Neural cell (in vitro differentiated cells): ENCODE measurements at regions not wholly inside any gene's neighbourhood (a gene's known extent, or its start where the extent isn't known, plus 50 kb on each side); places are given as distances from the start of the nearest gene placed in this dataset.

Experiments
- H2AFZ ChIP-seq: fragments of 200-600, 300-800 bp; sonication (generic), shearing (Covaris generic); 2 replicates; pipeline ENCODE4 v1.6.0; 2014; ENCODE audit warnings: low read depth, mild to moderate bottlenecking, antibody characterized with exemption, low read length, moderate library complexity
- H3F3A ChIP-seq: fragments of 200-600 bp; shearing (Covaris generic); 2 replicates; pipeline ENCODE4 v1.6.1; 2016; ENCODE audit warnings: mild to moderate bottlenecking, moderate library complexity, mixed read lengths, antibody characterized with exemption, low read length; ENCODE audit not compliant: insufficient read depth, poor library complexity, severe bottlenecking
- H3K27ac ChIP-seq: fragments of 200-600, 300-800 bp; sonication (generic), shearing (Covaris generic); 2 replicates; pipeline ENCODE4 v1.5.1; 2014; ENCODE audit warnings: mild to moderate bottlenecking, low read length, moderate library complexity
- H3K27me3 ChIP-seq: fragments of 300-800, 200-600 bp; sonication (generic), shearing (Covaris generic); 2 replicates; pipeline ENCODE4 v1.6.0; 2014; ENCODE audit warnings: mild to moderate bottlenecking, low read depth, low read length, moderate library complexity; ENCODE audit not compliant: insufficient read depth
- H3K36me3 ChIP-seq: fragments of 300-800, 200-600 bp; sonication (generic), shearing (Covaris generic); 2 replicates; pipeline ENCODE4 v1.5.1; 2014; ENCODE audit warnings: mild to moderate bottlenecking, antibody characterized with exemption, low read length, moderate library complexity; ENCODE audit not compliant: insufficient read depth
- H3K4me2 ChIP-seq: fragments of 300-800, 200-600 bp; sonication (generic), shearing (Covaris generic); 2 replicates; pipeline ENCODE4 v1.6.0; 2014; ENCODE audit warnings: mild to moderate bottlenecking, low read length
- H3K4me3 ChIP-seq: fragments of 300-800, 200-600 bp; sonication (generic), shearing (Covaris generic); 2 replicates; pipeline ENCODE4 v1.5.1; 2014; ENCODE audit warnings: mild to moderate bottlenecking, low read length, moderate library complexity
- H3K79me2 ChIP-seq: fragments of 200-600 bp; shearing (Covaris generic); replicated peaks from 2 replicates; pipeline ENCODE4 v1.6.0; 2014; ENCODE audit warnings: mild to moderate bottlenecking, low read length, moderate library complexity; ENCODE audit not compliant: insufficient read depth
- H3K9ac ChIP-seq: fragments of 300-800, 200-600 bp; sonication (generic), shearing (Covaris generic); 2 replicates; pipeline ENCODE4 v1.6.1; 2016; ENCODE audit warnings: mild to moderate bottlenecking, low read length, mixed read lengths
- H3K9me2 ChIP-seq: fragments of 200-600 bp; shearing (Covaris generic); 2 replicates; pipeline ENCODE4 v1.6.1; 2016; ENCODE audit warnings: mild to moderate bottlenecking, low read length, mixed read lengths; ENCODE audit not compliant: insufficient read depth
- H3K9me3 ChIP-seq: fragments of 200-600, 300-800 bp; sonication (generic), shearing (Covaris generic); 2 replicates; pipeline ENCODE4 v1.6.1; 2016; ENCODE audit warnings: mild to moderate bottlenecking, mixed run types, low read length, moderate library complexity, mixed read lengths
- H4K20me1 ChIP-seq: fragments of 200-600 bp; shearing (Covaris generic); 2 replicates; pipeline ENCODE4 v1.6.1; 2016; ENCODE audit warnings: mild to moderate bottlenecking, mixed run types; ENCODE audit not compliant: insufficient read depth
- CTCF ChIP-seq: fragments of 450-650 bp; IDR thresholded peaks from 2 replicates; pipeline ENCODE4 v1.5.1; 2014; ENCODE audit warnings: antibody characterized with exemption, mild to moderate bottlenecking, moderate library complexity; ENCODE audit not compliant: poor library complexity, severe bottlenecking
- EP300 ChIP-seq: fragments of 450-650 bp; conservative IDR thresholded peaks from 2 replicates; pipeline ENCODE4 v1.6.1; 2014; ENCODE audit warnings: antibody characterized with exemption, mild to moderate bottlenecking, moderate library complexity; ENCODE audit not compliant: poor library complexity, severe bottlenecking
- EZH2 ChIP-seq: fragments of 200-600, 300-800 bp; shearing (Covaris generic), sonication (generic); IDR thresholded peaks from 2 replicates; pipeline ENCODE4 v1.6.1; 2014; ENCODE audit warnings: antibody characterized with exemption, low read length, borderline replicate concordance, mild to moderate bottlenecking; ENCODE audit not compliant: insufficient read depth, poor library complexity, severe bottlenecking
- MXI1 ChIP-seq: fragments of 450-650 bp; conservative IDR thresholded peaks from 2 replicates; pipeline ENCODE4 v1.6.1; 2014; ENCODE audit warnings: antibody characterized with exemption, mild to moderate bottlenecking; ENCODE audit not compliant: poor library complexity, severe bottlenecking
- POLR2AphosphoS5 ChIP-seq: IDR thresholded peaks from 2 replicates; pipeline ENCODE4 v1.6.1; 2012
- RAD21 ChIP-seq: fragments of 450-650 bp; conservative IDR thresholded peaks from 2 replicates; pipeline ENCODE4 v1.6.1; 2014; ENCODE audit warnings: antibody characterized with exemption, mild to moderate bottlenecking, moderate library complexity
- REST ChIP-seq: IDR thresholded peaks from 2 replicates; pipeline ENCODE4 v1.6.1; 2012; ENCODE audit warnings: borderline replicate concordance
- SMC3 ChIP-seq: fragments of 450-650 bp; conservative IDR thresholded peaks from 2 replicates; pipeline ENCODE4 v1.6.1; 2014; ENCODE audit warnings: antibody characterized with exemption, mild to moderate bottlenecking, moderate library complexity; ENCODE audit not compliant: poor library complexity
- TAF1 ChIP-seq: IDR thresholded peaks from 2 replicates; pipeline ENCODE4 v1.6.1; 2012; ENCODE audit warnings: low read depth

GRCh38 chr4:28267166-28267565 is 1406.5 kb downstream of the STIM2 start:
- H3K4me3 ChIP-seq, result no peak overlapping the region
- no peak overlapping the region for H3K27ac ChIP-seq
- H3K4me2 ChIP-seq, result no peak overlapping the region
- no peaks in the 10 kb centered on the region for H3K9me2 ChIP-seq
- H3F3A ChIP-seq, result no peaks in the 10 kb centered on the region
- H3K36me3 ChIP-seq, result no peaks in the 10 kb centered on the region
- no peaks in the 10 kb centered on the region for H3K27me3 ChIP-seq
- H3K9me3 ChIP-seq, result no peaks in the 10 kb centered on the region
- no peaks in the 10 kb centered on the region for H4K20me1 ChIP-seq
- no peaks in the 10 kb centered on the region for H3K79me2 ChIP-seq
- H2AFZ ChIP-seq, result no peak overlapping the region
- no peak overlapping the region for H3K9ac ChIP-seq
- TF ChIP-seq REST (no peak), POLR2AphosphoS5 (no peak), EP300 (no peak), MXI1 (no peak)

- Histone ChIP-seq H3K4me3 (no peak overlapping the region), H4K20me1 (no peaks in the 10 kb centered on the region), H3K9me3 (no peaks in the 10 kb centered on the region), H3K79me2 (no peaks in the 10 kb centered on the region), H3K27ac (no peak overlapping the region), H3K27me3 (no peaks in the 10 kb centered on the region), H3K9me2 (no peaks in the 10 kb centered on the region), H3K4me2 (no peak overlapping the region), H2AFZ (no peak overlapping the region), H3K9ac (no peak overlapping the region), H3K36me3 (no peaks in the 10 kb centered on the region), H3F3A (no peaks in the 10 kb centered on the region)
- no peak for TF ChIP-seq MXI1
- TF ChIP-seq RAD21, result no peak
- TF ChIP-seq TAF1, result no peak
- TF ChIP-seq EP300, result no peak
- no peak for TF ChIP-seq POLR2AphosphoS5
- TF ChIP-seq SMC3, result no peak
Observed at GRCh38 chr4:28269426-28269825, 1408.8 kb downstream of the STIM2 start.

- no peak for TF ChIP-seq RAD21
- TF ChIP-seq TAF1, result no peak
- TF ChIP-seq SMC3, result no peak
- TF ChIP-seq EZH2, result no peak
- no peak for TF ChIP-seq REST
- TF ChIP-seq CTCF, result no peak
- TF ChIP-seq EP300, result no peak
- TF ChIP-seq MXI1, result no peak
- TF ChIP-seq POLR2AphosphoS5, result no peak
- Histone ChIP-seq H2AFZ (no peak overlapping the region), H3K79me2 (no peaks in the 10 kb centered on the region), H3K9me2 (no peaks in the 10 kb centered on the region), H3K4me3 (no peak overlapping the region), H3K27me3 (no peaks in the 10 kb centered on the region), H3K36me3 (no peaks in the 10 kb centered on the region), H3K27ac (no peak overlapping the region), H3K4me2 (no peak overlapping the region), H3K9me3 (no peaks in the 10 kb centered on the region), H4K20me1 (no peaks in the 10 kb centered on the region), H3K9ac (no peak overlapping the region), H3F3A (no peaks in the 10 kb centered on the region)
Observed at GRCh38 chr4:28277931-28278330, 1417.3 kb downstream of the STIM2 start.
